SK-N-MC (cell line): ENCODE measurements at regions not wholly inside any gene's neighbourhood (a gene's known extent, or its start where the extent isn't known, plus 50 kb on each side); places are given as distances from the start of the nearest gene placed in this dataset.

Source experiments
- EZH2 ChIP-seq: fragments of 200-600 bp; sonication (generic); IDR thresholded peaks from one replicate; pipeline ENCODE4 v1.6.1; 2017; ENCODE audit warnings: antibody characterized with exemption
- POLR2AphosphoS5 ChIP-seq: IDR thresholded peaks from 2 replicates; pipeline ENCODE4 v1.6.1; 2012; ENCODE audit warnings: mild to moderate bottlenecking, low read depth, low read length, borderline replicate concordance

GRCh38 chr1:29415861-29416260 is 179.5 kb downstream of the PTPRU start:
- no peak for TF ChIP-seq POLR2AphosphoS5
- TF ChIP-seq EZH2: no peak
